GM18861 (cell line): ENCODE measurements at regions not wholly inside any gene's neighbourhood (a gene's known extent, or its start where the extent isn't known, plus 50 kb on each side); places are given as distances from the start of the nearest gene placed in this dataset.
"Not testable (repeated sequence)": the region's sequence is repeated elsewhere in the genome, so short reads cannot be mapped to it uniquely, and the experiment has no call there.

Experiments used
- ATAC-seq: cut with Tn5 transposase; IDR thresholded peaks from one replicate; pipeline ENCODE4 v1.9.1; 2021; ENCODE audit not compliant: unreplicated experiment

- ATAC-seq: no peak
Measured at GRCh38 chr5:125612776-125613175, 810.4 kb upstream of the GRAMD2B start.

- no peak for ATAC-seq
Measured at GRCh38 chr5:125630237-125630636, 793.0 kb upstream of the GRAMD2B start.

GRCh38 chr5:125633523-125633922 is 789.7 kb upstream of the GRAMD2B start:
- ATAC-seq: no peak

- no peak for ATAC-seq
Measured at GRCh38 chr5:125634216-125634835, 788.9 kb upstream of the GRAMD2B start.

GRCh38 chr5:125639858-125640257 is 783.4 kb upstream of the GRAMD2B start:
- no peak for ATAC-seq

GRCh38 chr5:125652761-125653160 is 770.4 kb upstream of the GRAMD2B start:
- ATAC-seq: no peak

- no peak for ATAC-seq
Measured at GRCh38 chr5:125654392-125654791, 768.8 kb upstream of the GRAMD2B start.

GRCh38 chr5:125655156-125655555 is 768.1 kb upstream of the GRAMD2B start:
- ATAC-seq: no peak

- no peak for ATAC-seq
Measured at GRCh38 chr5:125657936-125658335, 765.3 kb upstream of the GRAMD2B start.

GRCh38 chr5:125659316-125660023 is 763.7 kb upstream of the GRAMD2B start:
- ATAC-seq: no peak

- no peak for ATAC-seq
Measured at GRCh38 chr5:125660231-125660895, 762.8 kb upstream of the GRAMD2B start.

- no peak for ATAC-seq
Measured at GRCh38 chr5:125661584-125661983, 761.6 kb upstream of the GRAMD2B start.

GRCh38 chr5:125668884-125669283 is 754.3 kb upstream of the GRAMD2B start:
- ATAC-seq: no peak

- no peak for ATAC-seq
Measured at GRCh38 chr5:125673359-125673950, 749.8 kb upstream of the GRAMD2B start.

- ATAC-seq: no peak
Measured at GRCh38 chr5:125679522-125679921, 743.7 kb upstream of the GRAMD2B start.

- no peak for ATAC-seq
Measured at GRCh38 chr5:125683669-125684068, 739.5 kb upstream of the GRAMD2B start.

GRCh38 chr5:125685771-125686170 is 737.4 kb upstream of the GRAMD2B start:
- no peak for ATAC-seq

GRCh38 chr5:125691738-125692530 is 731.3 kb upstream of the GRAMD2B start:
- ATAC-seq: not testable (repeated sequence)

GRCh38 chr5:125695996-125696655 is 727.1 kb upstream of the GRAMD2B start:
- no peak for ATAC-seq

- ATAC-seq: no peak
Measured at GRCh38 chr5:125696762-125697161, 726.4 kb upstream of the GRAMD2B start.
